CD14-positive monocyte (primary cell): ENCODE measurements at regions not wholly inside any gene's neighbourhood (a gene's known extent, or its start where the extent isn't known, plus 50 kb on each side); places are given as distances from the start of the nearest gene placed in this dataset.

Source experiments
- DNase-seq, 3 donors: peaks; one replicate each; pipeline ENCODE4 v3.0.0-alpha.2; 2011 to 2022
- H2AFZ ChIP-seq: 2 replicates; pipeline ENCODE4 v1.6.0; 2012; ENCODE audit warnings: mild to moderate bottlenecking, low read depth, low read length, inconsistent platforms; ENCODE audit not compliant: insufficient read depth, poor library complexity, severe bottlenecking
- H3K27ac ChIP-seq, 2 donors: 1 replicate in 1 of 2; 2 replicates in 1 of 2; pipeline ENCODE4 v1.5.1; 2012 to 2013; ENCODE audit warnings: low read length in 2 of 2, control low read depth in 1 of 2, inconsistent platforms in 1 of 2, low read depth in 1 of 2, mild to moderate bottlenecking in 1 of 2
- H3K27me3 ChIP-seq, 2 donors: one replicate each; pipeline versions ENCODE4 v1.6.0 to v1.6.1; 2011 to 2013; ENCODE audit warnings: low read length in 2 of 2; ENCODE audit not compliant: control insufficient read depth in 2 of 2, insufficient read depth in 2 of 2
- H3K36me3 ChIP-seq, 2 donors: replicated peaks in 1 of 2; 1 replicate in 1 of 2; 2 replicates in 1 of 2; pipeline versions ENCODE4 v1.5.1 to v1.6.1; 2012 to 2013; ENCODE audit warnings: low read length in 2 of 2, control low read depth in 1 of 2, inconsistent platforms in 1 of 2, mild to moderate bottlenecking in 1 of 2; ENCODE audit not compliant: insufficient read depth in 2 of 2, control insufficient read depth in 1 of 2
- H3K4me1 ChIP-seq, 2 donors: 1 replicate in 1 of 2; 2 replicates in 1 of 2; pipeline versions ENCODE4 v1.5.1 to v1.6.1; 2012 to 2013; ENCODE audit warnings: low read length in 2 of 2, control low read depth in 1 of 2, inconsistent platforms in 1 of 2, mild to moderate bottlenecking in 1 of 2, moderate library complexity in 1 of 2; ENCODE audit not compliant: insufficient read depth in 2 of 2, control insufficient read depth in 1 of 2
- H3K4me2 ChIP-seq: replicated peaks from 2 replicates; pipeline ENCODE3; 2012; ENCODE audit warnings: low read length, moderate library complexity, mild to moderate bottlenecking; ENCODE audit not compliant: poor library complexity, severe bottlenecking; ENCODE audit errors: extremely low read depth
- H3K4me3 ChIP-seq, 3 experiments: fragments of 200-600 bp in 1 of 3; sonication (generic) in 1 of 3; replicated peaks in 1 of 3; 1 replicate in 2 of 3; 2 replicates in 1 of 3; pipeline ENCODE4 v1.5.1; 2011 to 2013; ENCODE audit warnings: low read length in 3 of 3, mild to moderate bottlenecking in 3 of 3, control low read depth in 2 of 3, low read depth in 2 of 3, inconsistent platforms in 1 of 3, moderate library complexity in 1 of 3
- H3K79me2 ChIP-seq: 2 replicates; pipeline ENCODE4 v1.6.0; 2012; ENCODE audit warnings: mild to moderate bottlenecking, control low read depth, inconsistent platforms, low read length, moderate library complexity; ENCODE audit not compliant: insufficient read depth
- H3K9ac ChIP-seq: 2 replicates; pipeline ENCODE4 v1.6.0; 2017; ENCODE audit warnings: low read length, mild to moderate bottlenecking; ENCODE audit not compliant: insufficient read depth, poor library complexity, severe bottlenecking
- H3K9me3 ChIP-seq, 2 donors: replicated peaks in 1 of 2; 1 replicate in 1 of 2; 2 replicates in 1 of 2; pipeline versions ENCODE4 v1.5.1 to v1.6.1; 2012 to 2013; ENCODE audit warnings: low read length in 2 of 2, control low read depth in 1 of 2; ENCODE audit not compliant: control insufficient read depth in 1 of 2, insufficient read depth in 1 of 2
- H4K20me1 ChIP-seq: 2 replicates; pipeline ENCODE4 v1.6.0; 2012; ENCODE audit warnings: mild to moderate bottlenecking, low read length, control low read depth, moderate library complexity; ENCODE audit not compliant: insufficient read depth
- H3K27ac Mint-ChIP-seq, 7 donors: one replicate each; pipeline ENCODE4 v1.8.0; 2020; ENCODE audit warnings: mild to moderate bottlenecking in 7 of 7, mixed read lengths in 7 of 7, moderate library complexity in 6 of 7, inconsistent platforms in 2 of 7
- H3K27me3 Mint-ChIP-seq, 3 donors: one replicate each; pipeline ENCODE4 v1.8.0; 2021 to 2022; ENCODE audit warnings: low read depth in 3 of 3, mild to moderate bottlenecking in 3 of 3, mixed read lengths in 3 of 3, moderate library complexity in 3 of 3, inconsistent platforms in 1 of 3
- H3K36me3 Mint-ChIP-seq, 2 donors: one replicate each; pipeline ENCODE4 v1.8.0; 2020; ENCODE audit warnings: mixed read lengths in 2 of 2, inconsistent platforms in 1 of 2, mild to moderate bottlenecking in 1 of 2
- H3K4me1 Mint-ChIP-seq: one replicate; pipeline ENCODE4 v1.8.0; 2020; ENCODE audit warnings: mild to moderate bottlenecking, mixed read lengths
- H3K4me3 Mint-ChIP-seq, 2 donors: one replicate each; pipeline ENCODE4 v1.8.0; 2020; ENCODE audit warnings: mild to moderate bottlenecking in 2 of 2, mixed read lengths in 2 of 2, moderate library complexity in 1 of 2
- H3K9me3 Mint-ChIP-seq, 7 donors: one replicate each; pipeline ENCODE4 v1.8.0; 2020 to 2022; ENCODE audit warnings: mixed read lengths in 7 of 7, mild to moderate bottlenecking in 6 of 7, moderate library complexity in 6 of 7, inconsistent platforms in 2 of 7
- CTCF ChIP-seq: fragments of 200-600 bp; IDR thresholded peaks from one replicate; pipeline ENCODE4 v1.8.0; 2022; ENCODE audit warnings: antibody characterized with exemption, mild to moderate bottlenecking
- WGBS: methylation state at CpG from one replicate; pipeline ENCODE4 v1.1.5; 2013; ENCODE audit warnings: missing lambda C conversion rate; ENCODE audit not compliant: insufficient coverage; 5-methylcytosine and 5-hydroxymethylcytosine counted together
- intact Hi-C, 2 donors: fragments of 100-400 bp; cut with micrococcal nuclease; formaldehyde crosslinking; loops; one replicate each; pipeline versions ENCODE4 v1.15.0 to v1.15.1; 2023

- Histone ChIP-seq H3K36me3 (no peaks in the 10 kb centered on the region), H3K9me3 (no peaks in the 10 kb centered on the region), H3K27ac (no peak overlapping the region), H3K79me2 (no peaks in the 10 kb centered on the region), H3K27me3 (no peaks in the 10 kb centered on the region), H3K4me1 (no peaks in the 10 kb centered on the region), H3K9ac (no peak overlapping the region), H3K4me2 (no peak overlapping the region), H2AFZ (no peak overlapping the region), H4K20me1 (no peaks in the 10 kb centered on the region), H3K4me3 (no peak overlapping the region)
- H3K27me3 Mint-ChIP-seq, result peaks cover 0 to 2% (median 0%) of the 10 kb centered on the region in 3 donors
- no peak overlapping the region for H3K27ac Mint-ChIP-seq
- TF ChIP-seq CTCF, result no peak
- no CpG with 5 or more reads among the region's 1 CpG for WGBS
- no peak for DNase-seq
- no peak overlapping the region for H3K4me3 Mint-ChIP-seq
- intact Hi-C loops, result no loop called here
- no peaks in the 10 kb centered on the region for H3K36me3 Mint-ChIP-seq
- peaks cover 0 to 8% (median 0%) of the 10 kb centered on the region in 7 donors for H3K9me3 Mint-ChIP-seq
- peaks cover 1% of the 10 kb centered on the region for H3K4me1 Mint-ChIP-seq
These were observed 424.7 kb downstream of the KCTD12 start for GRCh38 chr13:76461484-76461883.

GRCh38 chr13:76459863-76460262, 426.3 kb downstream of the KCTD12 start:
- no peak overlapping the region for H3K4me3 Mint-ChIP-seq
- Histone ChIP-seq H3K79me2 (no peaks in the 10 kb centered on the region), H4K20me1 (no peaks in the 10 kb centered on the region), H3K27ac (no peak overlapping the region), H3K4me2 (no peak overlapping the region), H2AFZ (no peak overlapping the region), H3K27me3 (no peaks in the 10 kb centered on the region), H3K36me3 (no peaks in the 10 kb centered on the region), H3K4me1 (no peaks in the 10 kb centered on the region), H3K9ac (no peak overlapping the region), H3K4me3 (no peak overlapping the region), H3K9me3 (no peaks in the 10 kb centered on the region)
- H3K4me1 Mint-ChIP-seq, result peaks cover 3% of the 10 kb centered on the region
- H3K27ac Mint-ChIP-seq, result no peak overlapping the region
- H3K27me3 Mint-ChIP-seq, result no peaks in the 10 kb centered on the region
- 100% methylated on average over 2 of the region's 4 CpGs for WGBS
- H3K36me3 Mint-ChIP-seq, result no peaks in the 10 kb centered on the region
- no peak for DNase-seq
- H3K9me3 Mint-ChIP-seq, result peaks cover 0 to 4% (median 0%) of the 10 kb centered on the region in 7 donors
- intact Hi-C loops, result no loop called here
- TF ChIP-seq CTCF, result no peak
